Mesenchymal stem cell (in vitro differentiated cells and primary cell): ENCODE measurements at regions not wholly inside any gene's neighbourhood (a gene's known extent, or its start where the extent isn't known, plus 50 kb on each side); places are given as distances from the start of the nearest gene placed in this dataset.

Experiments used
- DNase-seq: peaks from one replicate; pipeline ENCODE4 v3.0.0-alpha.2; 2013
- H2AFZ ChIP-seq: one replicate; pipeline ENCODE4 v1.6.1; 2013; ENCODE audit warnings: low read depth, mild to moderate bottlenecking, control low read depth, inconsistent platforms, low read length, moderate library complexity
- H2AK5ac ChIP-seq: 2 replicates; pipeline ENCODE4 v1.6.1; 2013; ENCODE audit warnings: low read length, moderate library complexity, mild to moderate bottlenecking, inconsistent platforms; ENCODE audit not compliant: severe bottlenecking
- H2BK120ac ChIP-seq: one replicate; pipeline ENCODE4 v1.6.1; 2013; ENCODE audit warnings: low read depth, mild to moderate bottlenecking, inconsistent platforms, low read length, moderate library complexity
- H2BK12ac ChIP-seq, 2 experiments: one replicate each; pipeline ENCODE4 v1.6.1; 2013; ENCODE audit warnings: inconsistent platforms in 2 of 2, low read length in 2 of 2, mild to moderate bottlenecking in 2 of 2, moderate library complexity in 2 of 2, control low read depth in 1 of 2
- H2BK15ac ChIP-seq: one replicate; pipeline ENCODE4 v1.6.1; 2013; ENCODE audit warnings: mild to moderate bottlenecking, low read depth, inconsistent platforms; ENCODE audit not compliant: poor library complexity, severe bottlenecking
- H2BK5ac ChIP-seq: 2 replicates; pipeline ENCODE4 v1.6.1; 2013; ENCODE audit warnings: low read depth, mild to moderate bottlenecking, low read length, control low read depth, inconsistent platforms; ENCODE audit not compliant: poor library complexity, severe bottlenecking
- H3K14ac ChIP-seq, 2 experiments: one replicate each; pipeline ENCODE4 v1.6.1; 2013; ENCODE audit warnings: inconsistent platforms in 2 of 2, low read length in 2 of 2, control low read depth in 1 of 2, mild to moderate bottlenecking in 1 of 2, moderate library complexity in 1 of 2
- H3K18ac ChIP-seq, 2 experiments: one replicate each; pipeline ENCODE4 v1.6.1; 2013; ENCODE audit warnings: inconsistent platforms in 2 of 2, low read length in 2 of 2, control low read depth in 1 of 2, low read depth in 1 of 2, mild to moderate bottlenecking in 1 of 2
- H3K23ac ChIP-seq, 2 experiments: one replicate each; pipeline ENCODE4 v1.6.1; 2013; ENCODE audit warnings: inconsistent platforms in 2 of 2, low read length in 2 of 2, mild to moderate bottlenecking in 2 of 2, moderate library complexity in 2 of 2, control low read depth in 1 of 2
- H3K27ac ChIP-seq: 2 replicates; pipeline ENCODE4 v1.5.1; 2013; ENCODE audit warnings: mild to moderate bottlenecking, moderate library complexity, low read length, control low read depth, inconsistent platforms; ENCODE audit not compliant: poor library complexity, severe bottlenecking
- H3K27me3 ChIP-seq, 2 experiments: 2 replicates each; pipeline versions ENCODE4 v1.6.1 to v1.7.0; 2013; ENCODE audit warnings: low read length in 2 of 2, mild to moderate bottlenecking in 2 of 2, moderate library complexity in 2 of 2, control low read depth in 1 of 2, inconsistent platforms in 1 of 2; ENCODE audit not compliant: control insufficient read depth in 1 of 2, insufficient read depth in 1 of 2
- H3K36me3 ChIP-seq, 2 experiments: 2 replicates each; pipeline versions ENCODE4 v1.6.1 to v1.7.0; 2013; ENCODE audit warnings: low read length in 2 of 2, control low read depth in 1 of 2, inconsistent platforms in 1 of 2, low read depth in 1 of 2, mild to moderate bottlenecking in 1 of 2; ENCODE audit not compliant: insufficient read depth in 2 of 2, control insufficient read depth in 1 of 2
- H3K4ac ChIP-seq, 2 experiments: one replicate each; pipeline ENCODE4 v1.6.1; 2013; ENCODE audit warnings: inconsistent platforms in 2 of 2, low read length in 2 of 2, mild to moderate bottlenecking in 2 of 2, moderate library complexity in 2 of 2, control low read depth in 1 of 2, low read depth in 1 of 2
- H3K4me1 ChIP-seq: 2 replicates; pipeline ENCODE4 v1.6.1; 2013; ENCODE audit warnings: low read depth, low read length, control low read depth; ENCODE audit not compliant: control insufficient read depth, insufficient read depth
- H3K4me2 ChIP-seq: 2 replicates; pipeline ENCODE4 v1.6.1; 2013; ENCODE audit warnings: low read length, mild to moderate bottlenecking, inconsistent platforms; ENCODE audit not compliant: poor library complexity, severe bottlenecking
- H3K4me3 ChIP-seq, 2 experiments: 2 replicates each; pipeline versions ENCODE4 v1.5.1 to v1.7.0; 2013; ENCODE audit warnings: low read length in 2 of 2, mild to moderate bottlenecking in 2 of 2, control low read depth in 1 of 2, low read depth in 1 of 2; ENCODE audit not compliant: insufficient read depth in 1 of 2
- H3K79me1 ChIP-seq: replicated peaks from 2 replicates; pipeline ENCODE4 v1.6.1; 2013; ENCODE audit warnings: mild to moderate bottlenecking, control low read depth, low read length, inconsistent platforms; ENCODE audit not compliant: poor library complexity, severe bottlenecking
- H3K9ac ChIP-seq: 2 replicates; pipeline ENCODE4 v1.7.0; 2013; ENCODE audit warnings: mild to moderate bottlenecking, low read length, moderate library complexity
- H3K9me3 ChIP-seq: 2 replicates; pipeline ENCODE4 v1.7.0; 2013; ENCODE audit warnings: mild to moderate bottlenecking, low read length; ENCODE audit not compliant: control insufficient read depth
- H4K8ac ChIP-seq: one replicate; pipeline ENCODE4 v1.6.1; 2013; ENCODE audit warnings: inconsistent platforms, mild to moderate bottlenecking, low read length, moderate library complexity
- H4K91ac ChIP-seq: one replicate; pipeline ENCODE4 v1.6.1; 2013; ENCODE audit warnings: mild to moderate bottlenecking, low read length, inconsistent platforms
- WGBS: methylation state at CpG from one replicate; pipeline ENCODE4 v1.1.7; 2013; ENCODE audit warnings: mixed read lengths; 5-methylcytosine and 5-hydroxymethylcytosine counted together

GRCh38 chr7:26574476-26574875, 282.8 kb downstream of the SNX10 start:
- Histone ChIP-seq H3K79me1 (no peaks in the 10 kb centered on the region), H3K4me2 (no peak overlapping the region), H2BK15ac (no peak overlapping the region), H3K36me3 (no peaks in the 10 kb centered on the region), H2AK5ac (no peak overlapping the region), H3K4me3 (no peak overlapping the region), H3K9ac (no peak overlapping the region), H2BK5ac (no peak overlapping the region), H2BK12ac (no peak overlapping the region), H3K9me3 (no peaks in the 10 kb centered on the region), H4K91ac (no peak overlapping the region), H3K14ac (no peak overlapping the region), H3K4me1 (no peaks in the 10 kb centered on the region), H3K23ac (no peak overlapping the region), H2AFZ (no peak overlapping the region), H3K4ac (no peak overlapping the region), H3K27me3 (peaks cover 6 to 35% of the 10 kb centered on the region in 2 experiments), H2BK120ac (no peak overlapping the region), H3K18ac (no peak overlapping the region), H3K27ac (no peak overlapping the region), H4K8ac (no peak overlapping the region)
- 72% methylated on average over 5 of the region's 6 CpGs for WGBS
- DNase-seq: no peak

DNA sequence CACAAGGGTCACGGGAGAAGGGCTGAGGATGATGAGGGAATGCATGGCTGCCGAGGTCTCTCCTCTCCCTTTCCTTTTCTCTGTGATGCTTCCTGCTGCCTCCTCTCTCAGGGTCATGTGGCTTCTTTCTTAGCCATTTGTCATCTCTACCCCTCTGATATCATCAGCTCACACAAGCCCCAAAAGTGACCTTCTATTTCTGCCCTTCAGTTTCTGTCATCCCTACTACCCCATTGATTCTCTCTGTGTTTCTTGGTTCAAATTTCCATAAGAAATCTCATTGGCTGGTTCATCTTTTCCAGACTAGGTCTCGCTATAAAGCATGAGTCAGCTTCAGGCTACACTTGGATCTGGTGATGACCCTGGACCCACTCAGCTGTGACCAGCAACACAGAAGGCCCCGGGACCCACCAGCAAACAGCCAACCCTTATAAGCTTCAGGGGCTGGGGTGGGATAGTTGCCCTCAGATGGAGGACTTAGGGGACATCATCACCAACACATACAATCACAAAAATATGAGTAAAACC, 284.3 kb downstream of the SKAP2 start:
- Histone ChIP-seq H3K27me3 (peaks cover 37 to 53% of the 10 kb centered on the region in 2 experiments), H2BK15ac (no peak overlapping the region), H3K9ac (no peak overlapping the region), H2BK5ac (no peak overlapping the region), H3K4me2 (no peak overlapping the region), H3K4me3 (no peak overlapping the region), H3K14ac (no peak overlapping the region), H3K9me3 (no peaks in the 10 kb centered on the region), H3K36me3 (no peaks in the 10 kb centered on the region), H3K18ac (no peak overlapping the region), H3K27ac (no peak overlapping the region), H3K79me1 (no peaks in the 10 kb centered on the region), H2AK5ac (no peak overlapping the region), H4K91ac (no peak overlapping the region), H3K23ac (no peak overlapping the region), H3K4ac (no peak overlapping the region), H2BK120ac (no peak overlapping the region), H4K8ac (no peak overlapping the region), H2BK12ac (no peak overlapping the region), H2AFZ (no peak overlapping the region), H3K4me1 (no peaks in the 10 kb centered on the region)
- 89% methylated on average over 4 of the region's 4 CpGs for WGBS
- DNase-seq: no peak

DNA sequence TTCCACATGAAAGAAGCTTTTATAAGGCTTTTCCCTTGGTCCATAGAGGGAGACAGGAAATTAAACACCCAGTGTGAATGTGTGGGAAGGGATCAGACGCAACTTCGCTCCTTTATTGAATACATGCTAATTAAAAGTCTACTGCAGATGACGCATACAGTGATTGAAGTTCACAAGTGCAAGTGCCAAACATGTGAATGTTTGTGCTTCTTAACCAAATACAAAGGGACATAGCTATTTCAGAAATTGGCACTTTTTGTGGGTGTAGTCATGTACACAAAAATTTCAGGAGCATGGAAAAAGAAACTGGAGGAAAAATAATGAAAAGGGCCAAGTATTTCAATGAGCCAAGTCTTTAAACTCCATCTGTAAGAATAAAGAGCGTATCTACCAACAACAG, 283.7 kb downstream of the SKAP2 start:
- Histone ChIP-seq H3K18ac (no peak overlapping the region), H3K4ac (no peak overlapping the region), H2BK120ac (no peak overlapping the region), H3K27ac (no peak overlapping the region), H4K91ac (no peak overlapping the region), H3K27me3 (peaks cover 39 to 53% of the 10 kb centered on the region in 2 experiments), H3K9ac (no peak overlapping the region), H3K4me3 (no peak overlapping the region), H2BK15ac (no peak overlapping the region), H4K8ac (no peak overlapping the region), H3K4me1 (no peaks in the 10 kb centered on the region), H3K4me2 (no peak overlapping the region), H3K36me3 (no peaks in the 10 kb centered on the region), H2BK12ac (no peak overlapping the region), H3K9me3 (no peaks in the 10 kb centered on the region), H3K14ac (no peak overlapping the region), H2AK5ac (no peak overlapping the region), H3K23ac (no peak overlapping the region), H2AFZ (no peak overlapping the region), H2BK5ac (no peak overlapping the region), H3K79me1 (no peaks in the 10 kb centered on the region)
- no peak for DNase-seq
- WGBS: 95% methylated on average over 4 of the region's 4 CpGs

- Histone ChIP-seq H3K14ac (no peak overlapping the region), H2BK5ac (no peak overlapping the region), H2BK120ac (no peak overlapping the region), H3K79me1 (no peaks in the 10 kb centered on the region), H4K8ac (no peak overlapping the region), H2BK15ac (no peak overlapping the region), H3K4me2 (no peak overlapping the region), H3K4me1 (no peaks in the 10 kb centered on the region), H3K27me3 (peaks cover 55 to 64% of the 10 kb centered on the region in 2 experiments), H3K23ac (no peak overlapping the region), H4K91ac (no peak overlapping the region), H3K27ac (no peak overlapping the region), H3K18ac (no peak overlapping the region), H3K9me3 (no peaks in the 10 kb centered on the region), H3K9ac (no peak overlapping the region), H2AK5ac (no peak overlapping the region), H2AFZ (no peak overlapping the region), H3K36me3 (no peaks in the 10 kb centered on the region), H3K4me3 (no peak overlapping the region), H3K4ac (no peak overlapping the region), H2BK12ac (no peak overlapping the region)
- no peak for DNase-seq
- WGBS: 79% methylated on average over 2 of the region's 4 CpGs
Observed at GRCh38 chr7:26583094-26583648, 281.2 kb downstream of the SKAP2 start.
